ENCODE measurements at regions not wholly inside any gene's neighbourhood (a gene's known extent, or its start where the extent isn't known, plus 50 kb on each side); places are given as distances from the start of the nearest gene placed in this dataset.

DNA sequence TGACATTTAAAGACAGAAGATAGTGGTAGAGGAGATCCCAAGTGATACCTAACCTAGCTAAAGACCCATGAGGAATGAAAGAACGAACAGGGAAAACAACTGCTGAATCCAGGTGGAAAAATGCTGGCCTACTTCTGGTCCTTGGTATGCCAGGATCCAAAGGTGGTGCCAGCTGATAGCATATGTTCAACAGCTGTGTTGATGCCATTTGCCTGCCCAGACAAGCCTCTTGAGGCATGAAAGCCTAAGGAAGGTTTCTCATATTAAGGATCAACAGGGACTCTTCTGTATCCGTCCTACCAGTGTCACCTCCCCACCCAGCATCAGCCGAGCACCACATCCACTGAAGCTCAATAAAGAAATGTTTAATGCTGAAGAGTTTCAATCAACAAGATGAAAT is 225.7 kb upstream of the DMRT1 start:
- H3K27ac ChIP-seq (replicated peaks; ENCODE audit: low read length): no peak overlapping the region
- H3K4me3 ChIP-seq (ENCODE audit: low read length in 2 of 2): no peak overlapping the region
- no peak overlapping the region for H2BK15ac ChIP-seq (ENCODE audit: low read length)
- no peak overlapping the region for H3K4ac ChIP-seq (ENCODE audit: low read length)
- DNase-seq (ENCODE audit: low spot score): no peak
- no peak overlapping the region for H2BK12ac ChIP-seq (ENCODE audit: low read length)
- H4K91ac ChIP-seq (ENCODE audit: low read depth, low read length, poor library complexity): no peak overlapping the region
- H3K4me1 ChIP-seq (ENCODE audit: control insufficient read depth in 2 of 2, insufficient read depth in 1 of 2, low read depth in 1 of 2, low read length in 2 of 2): peaks cover 2 to 5% of the 10 kb centered on the region in 2 donors
- H2AK5ac ChIP-seq (ENCODE audit: low read depth, low read length): no peak overlapping the region
- no peaks in the 10 kb centered on the region for H3K36me3 ChIP-seq (replicated peaks in 1 of 2; ENCODE audit: control insufficient read depth in 2 of 2, insufficient read depth in 2 of 2, low read length in 2 of 2)
- no peak overlapping the region for H2BK5ac ChIP-seq (ENCODE audit: low read length)
- H3K9ac ChIP-seq (ENCODE audit: low read depth, low read length, poor library complexity): no peak overlapping the region
- no peak overlapping the region for H4K8ac ChIP-seq (ENCODE audit: low read depth, low read length)
- WGBS, 2 donors (ENCODE audit: extremely low coverage in 2 of 2, insufficient read length in 2 of 2, insufficient replicate concordance in 1 of 2): no CpG with 5 or more reads among the region's 3 CpGs
- H3K23ac ChIP-seq (ENCODE audit: low read depth, low read length, poor library complexity): no peak overlapping the region
- H3K9me3 ChIP-seq (replicated peaks in 1 of 2; ENCODE audit: control insufficient read depth in 2 of 2, insufficient read depth in 1 of 2, low read depth in 1 of 2, low read length in 2 of 2): no peaks in the 10 kb centered on the region
- H3K18ac ChIP-seq (ENCODE audit: low read length): no peak overlapping the region
- H3K4me2 ChIP-seq (ENCODE audit: insufficient read depth, low read length, poor library complexity, severe bottlenecking): no peak overlapping the region
- H2AFZ ChIP-seq (ENCODE audit: low read length): no peak overlapping the region
- no peaks in the 10 kb centered on the region for H3K27me3 ChIP-seq (ENCODE audit: control insufficient read depth in 3 of 3, insufficient read depth in 3 of 3, low read depth in 1 of 3, low read length in 3 of 3)
- H3K14ac ChIP-seq (ENCODE audit: low read length): no peak overlapping the region
- no peaks in the 10 kb centered on the region for H3K79me1 ChIP-seq (ENCODE audit: low read depth, low read length)
- no peak overlapping the region for H2BK120ac ChIP-seq (ENCODE audit: low read depth, low read length)

DNA sequence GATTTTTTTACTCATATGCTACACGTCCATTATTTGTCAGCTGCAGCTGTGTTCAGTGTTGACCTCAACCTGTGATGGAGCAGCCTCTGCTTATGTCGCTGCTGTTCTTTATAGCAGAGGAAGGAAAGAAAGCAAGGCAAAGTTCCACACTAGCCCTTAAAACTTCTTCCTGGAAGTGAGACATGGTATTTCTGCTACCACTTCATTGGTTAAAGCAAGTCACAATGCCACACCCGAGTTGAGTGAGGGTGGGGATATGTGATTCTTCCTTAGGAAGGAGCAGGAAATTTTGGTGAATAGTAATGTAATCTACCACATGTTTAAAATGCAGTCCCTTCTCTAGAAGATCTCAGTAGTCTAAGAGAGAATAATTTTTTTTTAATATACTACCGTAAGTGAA is 224.8 kb upstream of the DMRT1 start:
- no peak overlapping the region for H4K91ac ChIP-seq (ENCODE audit: low read depth, low read length, poor library complexity)
- H2AFZ ChIP-seq (ENCODE audit: low read length): no peak overlapping the region
- H3K14ac ChIP-seq (ENCODE audit: low read length): no peak overlapping the region
- H2BK15ac ChIP-seq (ENCODE audit: low read length): no peak overlapping the region
- no peak overlapping the region for H3K4me2 ChIP-seq (ENCODE audit: insufficient read depth, low read length, poor library complexity, severe bottlenecking)
- no peak overlapping the region for H2BK120ac ChIP-seq (ENCODE audit: low read depth, low read length)
- H3K4ac ChIP-seq (ENCODE audit: low read length): no peak overlapping the region
- H2BK5ac ChIP-seq (ENCODE audit: low read length): no peak overlapping the region
- H3K23ac ChIP-seq (ENCODE audit: low read depth, low read length, poor library complexity): no peak overlapping the region
- no peak overlapping the region for H2AK5ac ChIP-seq (ENCODE audit: low read depth, low read length)
- no peak overlapping the region for H2BK12ac ChIP-seq (ENCODE audit: low read length)
- H3K4me3 ChIP-seq (ENCODE audit: low read length in 2 of 2): no peak overlapping the region
- no peak overlapping the region for H3K18ac ChIP-seq (ENCODE audit: low read length)
- H3K79me1 ChIP-seq (ENCODE audit: low read depth, low read length): no peaks in the 10 kb centered on the region
- no peak overlapping the region for H3K9ac ChIP-seq (ENCODE audit: low read depth, low read length, poor library complexity)
- no peak overlapping the region for H3K27ac ChIP-seq (replicated peaks; ENCODE audit: low read length)
- H3K9me3 ChIP-seq (replicated peaks in 1 of 2; ENCODE audit: control insufficient read depth in 2 of 2, insufficient read depth in 1 of 2, low read depth in 1 of 2, low read length in 2 of 2): no peaks in the 10 kb centered on the region
- H3K36me3 ChIP-seq (replicated peaks in 1 of 2; ENCODE audit: control insufficient read depth in 2 of 2, insufficient read depth in 2 of 2, low read length in 2 of 2): no peaks in the 10 kb centered on the region
- H3K27me3 ChIP-seq (ENCODE audit: control insufficient read depth in 3 of 3, insufficient read depth in 3 of 3, low read depth in 1 of 3, low read length in 3 of 3): no peaks in the 10 kb centered on the region
- no peak overlapping the region for H4K8ac ChIP-seq (ENCODE audit: low read depth, low read length)
- DNase-seq (ENCODE audit: low spot score): no peak
- peaks cover 5% of the 10 kb centered on the region in 2 donors for H3K4me1 ChIP-seq (ENCODE audit: control insufficient read depth in 2 of 2, insufficient read depth in 1 of 2, low read depth in 1 of 2, low read length in 2 of 2)
- WGBS, 2 donors (ENCODE audit: extremely low coverage in 2 of 2, insufficient read length in 2 of 2, insufficient replicate concordance in 1 of 2): no CpG with 5 or more reads among the region's 4 CpGs

DNA sequence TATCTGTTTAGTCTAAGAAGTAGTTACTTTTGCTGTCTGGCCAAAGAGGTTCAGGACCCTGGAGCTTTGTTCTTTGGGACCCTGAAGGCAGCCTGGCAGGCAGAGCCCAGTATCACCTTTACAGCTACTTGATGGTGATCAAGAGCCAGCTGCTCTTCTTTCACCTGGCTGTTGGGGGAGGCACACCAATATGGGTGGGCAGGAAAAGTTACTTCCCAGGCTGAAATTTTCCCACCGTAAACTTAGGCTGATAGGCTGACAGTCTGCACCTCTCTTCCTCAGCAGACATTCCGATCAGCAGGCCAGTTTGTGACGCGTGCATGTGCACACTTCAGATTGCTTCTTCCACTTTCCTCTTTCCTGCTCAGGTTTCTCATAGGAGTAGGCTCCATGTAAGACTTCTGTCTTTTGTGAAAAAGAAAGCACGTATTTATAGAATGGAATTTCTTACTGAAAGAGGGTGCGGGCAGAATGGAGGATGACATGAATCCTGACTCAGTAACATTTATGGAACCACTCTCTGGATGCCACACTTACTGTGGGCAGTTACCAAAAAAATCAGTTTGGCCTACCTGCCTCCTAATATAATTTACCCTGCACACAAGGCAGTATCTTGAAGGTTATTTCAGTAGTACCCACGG is 223.9 kb upstream of the DMRT1 start:
- no peak overlapping the region for H3K4me3 ChIP-seq (ENCODE audit: low read length in 2 of 2)
- H3K23ac ChIP-seq (ENCODE audit: low read depth, low read length, poor library complexity): no peak overlapping the region
- H3K4ac ChIP-seq (ENCODE audit: low read length): no peak overlapping the region
- H3K36me3 ChIP-seq (replicated peaks in 1 of 2; ENCODE audit: control insufficient read depth in 2 of 2, insufficient read depth in 2 of 2, low read length in 2 of 2): no peaks in the 10 kb centered on the region
- no peak overlapping the region for H2BK5ac ChIP-seq (ENCODE audit: low read length)
- H4K8ac ChIP-seq (ENCODE audit: low read depth, low read length): no peak overlapping the region
- H2BK12ac ChIP-seq (ENCODE audit: low read length): no peak overlapping the region
- no peak overlapping the region for H3K27ac ChIP-seq (replicated peaks; ENCODE audit: low read length)
- no peak overlapping the region for H3K9ac ChIP-seq (ENCODE audit: low read depth, low read length, poor library complexity)
- no peak overlapping the region for H2BK15ac ChIP-seq (ENCODE audit: low read length)
- peaks cover 5% of the 10 kb centered on the region in 2 donors for H3K4me1 ChIP-seq (ENCODE audit: control insufficient read depth in 2 of 2, insufficient read depth in 1 of 2, low read depth in 1 of 2, low read length in 2 of 2)
- no peak overlapping the region for H2AFZ ChIP-seq (ENCODE audit: low read length)
- no peak overlapping the region for H4K91ac ChIP-seq (ENCODE audit: low read depth, low read length, poor library complexity)
- no peak overlapping the region for H3K18ac ChIP-seq (ENCODE audit: low read length)
- no peaks in the 10 kb centered on the region for H3K9me3 ChIP-seq (replicated peaks in 1 of 2; ENCODE audit: control insufficient read depth in 2 of 2, insufficient read depth in 1 of 2, low read depth in 1 of 2, low read length in 2 of 2)
- H2AK5ac ChIP-seq (ENCODE audit: low read depth, low read length): no peak overlapping the region
- H2BK120ac ChIP-seq (ENCODE audit: low read depth, low read length): no peak overlapping the region
- H3K27me3 ChIP-seq (ENCODE audit: control insufficient read depth in 3 of 3, insufficient read depth in 3 of 3, low read depth in 1 of 3, low read length in 3 of 3): no peaks in the 10 kb centered on the region
- no peak overlapping the region for H3K4me2 ChIP-seq (ENCODE audit: insufficient read depth, low read length, poor library complexity, severe bottlenecking)
- no CpG with 5 or more reads among the region's 7 CpGs for WGBS, 2 donors (ENCODE audit: extremely low coverage in 2 of 2, insufficient read length in 2 of 2, insufficient replicate concordance in 1 of 2)
- no peaks in the 10 kb centered on the region for H3K79me1 ChIP-seq (ENCODE audit: low read depth, low read length)
- H3K14ac ChIP-seq (ENCODE audit: low read length): no peak overlapping the region
- DNase-seq (ENCODE audit: low spot score): no peak

DNA sequence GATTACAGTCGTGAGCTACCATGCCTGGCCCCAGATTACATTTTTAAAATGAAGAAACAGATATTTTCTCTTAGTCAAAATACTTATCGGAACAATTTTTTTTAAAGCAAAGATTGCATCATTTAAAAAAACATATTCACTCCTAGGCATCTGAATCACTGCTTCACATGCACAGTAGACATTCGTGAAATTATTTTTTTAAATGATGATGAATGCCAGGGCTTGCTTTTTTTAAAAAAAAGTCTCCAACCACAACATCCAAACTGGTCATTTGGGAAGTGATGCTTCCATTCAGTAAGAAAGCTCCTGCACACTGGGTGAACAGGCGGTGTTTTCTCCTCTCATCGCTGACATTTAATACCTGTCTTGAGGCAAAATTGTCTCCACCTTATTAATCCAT is 223.0 kb upstream of the DMRT1 start:
- Histone ChIP-seq H3K4me1 (ENCODE audit: control insufficient read depth in 2 of 2, insufficient read depth in 1 of 2, low read depth in 1 of 2, low read length in 2 of 2) (peaks cover 5% of the 10 kb centered on the region in 2 donors), H3K79me1 (ENCODE audit: low read depth, low read length) (no peaks in the 10 kb centered on the region), H2AFZ (ENCODE audit: low read length) (no peak overlapping the region), H3K36me3 (replicated peaks in 1 of 2; ENCODE audit: control insufficient read depth in 2 of 2, insufficient read depth in 2 of 2, low read length in 2 of 2) (no peaks in the 10 kb centered on the region), H4K91ac (ENCODE audit: low read depth, low read length, poor library complexity) (no peak overlapping the region), H3K23ac (ENCODE audit: low read depth, low read length, poor library complexity) (no peak overlapping the region), H3K14ac (ENCODE audit: low read length) (no peak overlapping the region), H2BK12ac (ENCODE audit: low read length) (no peak overlapping the region), H3K27ac (replicated peaks; ENCODE audit: low read length) (no peak overlapping the region), H2BK15ac (ENCODE audit: low read length) (no peak overlapping the region), H4K8ac (ENCODE audit: low read depth, low read length) (no peak overlapping the region), H2BK5ac (ENCODE audit: low read length) (no peak overlapping the region), H3K4ac (ENCODE audit: low read length) (no peak overlapping the region), H3K4me3 (ENCODE audit: low read length in 2 of 2) (no peak overlapping the region), H3K27me3 (ENCODE audit: control insufficient read depth in 3 of 3, insufficient read depth in 3 of 3, low read depth in 1 of 3, low read length in 3 of 3) (no peaks in the 10 kb centered on the region), H3K9ac (ENCODE audit: low read depth, low read length, poor library complexity) (no peak overlapping the region), H3K18ac (ENCODE audit: low read length) (no peak overlapping the region), H3K4me2 (ENCODE audit: insufficient read depth, low read length, poor library complexity, severe bottlenecking) (no peak overlapping the region), H2BK120ac (ENCODE audit: low read depth, low read length) (no peak overlapping the region), H3K9me3 (replicated peaks in 1 of 2; ENCODE audit: control insufficient read depth in 2 of 2, insufficient read depth in 1 of 2, low read depth in 1 of 2, low read length in 2 of 2) (no peaks in the 10 kb centered on the region), H2AK5ac (ENCODE audit: low read depth, low read length) (no peak overlapping the region)
- DNase-seq (ENCODE audit: low spot score): no peak
- no CpG with 5 or more reads among the region's 5 CpGs for WGBS, 2 donors (ENCODE audit: extremely low coverage in 2 of 2, insufficient read length in 2 of 2, insufficient replicate concordance in 1 of 2)

All from neuronal stem cell (in vitro differentiated cells).